NCI-H1092 (cell line): ENCODE measurements at regions not wholly inside any gene's neighbourhood (a gene's known extent, or its start where the extent isn't known, plus 50 kb on each side); places are given as distances from the start of the nearest gene placed in this dataset.
"Not testable (repeated sequence)": the region's sequence is repeated elsewhere in the genome, so short reads cannot be mapped to it uniquely, and the experiment has no call there.

ENCODE experiments used
- DNase-seq: peaks from one replicate; lab custom pipeline; 2025; lab: John Stamatoyannopoulos, UW

GRCh38 chrX:65451663-65452062 is 82.9 kb downstream of the LAS1L start:
- DNase-seq: peak; percentile 7

- no peak for DNase-seq
Measured at GRCh38 chrX:65420154-65420553, 114.4 kb downstream of the LAS1L start.

GRCh38 chrX:65407662-65408061 is 126.9 kb downstream of the LAS1L start:
- not testable (repeated sequence) for DNase-seq

GRCh38 chrX:65407157-65407626 is 127.4 kb downstream of the LAS1L start:
- no peak for DNase-seq

GRCh38 chrX:65406532-65406931 is 128.1 kb downstream of the LAS1L start:
- no peak for DNase-seq

- no peak for DNase-seq
Measured at GRCh38 chrX:65392284-65392683, 142.3 kb downstream of the LAS1L start.

- DNase-seq: not testable (repeated sequence)
Measured at GRCh38 chrX:65389120-65389519, 145.5 kb downstream of the LAS1L start.
